Stimulated activated CD8-positive, alpha-beta memory T cell treated with anti-CD3 and anti-CD28 coated beads, Interleukin-12 subunit alpha, Interleukin-12 subunit beta, amount 100 ng/mL, for 24 hours (primary cell): ENCODE measurements at regions not wholly inside any gene's neighbourhood (a gene's known extent, or its start where the extent isn't known, plus 50 kb on each side); places are given as distances from the start of the nearest gene placed in this dataset.
"Not testable (repeated sequence)": the region's sequence is repeated elsewhere in the genome, so short reads cannot be mapped to it uniquely, and the experiment has no call there.

Experiments used
- DNase-seq: peaks from one replicate; pipeline ENCODE4 v3.0.0-alpha.2; 2020; ENCODE audit errors: extremely low read depth

- DNase-seq, result no peak
Observed at GRCh38 chr3:177357352-177358090, 160.2 kb upstream of the TBL1XR1 start.

DNA sequence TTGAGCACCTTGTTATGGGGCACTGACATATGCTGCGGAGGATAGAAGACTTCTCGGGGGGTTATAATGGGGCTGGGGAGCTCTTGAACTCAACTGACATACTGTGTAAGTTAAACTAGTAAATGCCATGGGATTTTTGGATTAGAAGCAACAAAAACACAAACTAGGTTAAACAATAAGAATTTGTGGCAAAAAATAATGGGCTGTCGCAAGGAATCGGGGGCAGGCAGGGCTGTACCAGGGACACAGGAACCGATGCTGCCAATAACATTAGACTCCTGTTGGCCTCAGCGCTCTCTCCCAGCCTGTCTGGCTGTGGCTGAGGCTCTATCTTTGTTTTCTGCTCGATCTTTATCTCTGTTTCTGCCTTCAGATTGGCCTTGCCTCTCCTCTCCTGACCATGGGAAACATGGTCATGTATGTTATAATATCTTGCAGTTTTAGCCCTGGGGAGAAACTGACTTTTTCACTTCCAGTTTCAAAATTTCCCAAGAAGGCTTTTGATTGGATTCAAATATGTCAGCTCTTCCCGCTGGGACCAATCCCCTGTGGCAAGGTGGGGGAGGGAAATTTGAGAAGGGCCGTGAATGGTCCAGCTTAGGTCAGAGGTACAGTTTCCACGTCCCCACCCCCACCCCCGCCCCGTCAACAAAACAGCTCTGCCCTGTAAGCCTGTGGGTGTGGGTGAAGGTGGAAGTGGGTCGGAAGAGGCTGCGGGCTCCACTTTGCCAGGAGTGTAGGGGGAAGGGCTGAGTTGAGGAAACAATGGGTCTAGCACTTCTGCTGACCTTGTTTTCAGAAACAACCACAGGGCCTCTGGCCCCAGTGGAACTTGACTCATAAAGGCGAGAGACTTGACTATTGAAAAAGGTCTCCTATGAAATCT, 161.1 kb upstream of the TBL1XR1 start:
- DNase-seq, result no peak

DNA sequence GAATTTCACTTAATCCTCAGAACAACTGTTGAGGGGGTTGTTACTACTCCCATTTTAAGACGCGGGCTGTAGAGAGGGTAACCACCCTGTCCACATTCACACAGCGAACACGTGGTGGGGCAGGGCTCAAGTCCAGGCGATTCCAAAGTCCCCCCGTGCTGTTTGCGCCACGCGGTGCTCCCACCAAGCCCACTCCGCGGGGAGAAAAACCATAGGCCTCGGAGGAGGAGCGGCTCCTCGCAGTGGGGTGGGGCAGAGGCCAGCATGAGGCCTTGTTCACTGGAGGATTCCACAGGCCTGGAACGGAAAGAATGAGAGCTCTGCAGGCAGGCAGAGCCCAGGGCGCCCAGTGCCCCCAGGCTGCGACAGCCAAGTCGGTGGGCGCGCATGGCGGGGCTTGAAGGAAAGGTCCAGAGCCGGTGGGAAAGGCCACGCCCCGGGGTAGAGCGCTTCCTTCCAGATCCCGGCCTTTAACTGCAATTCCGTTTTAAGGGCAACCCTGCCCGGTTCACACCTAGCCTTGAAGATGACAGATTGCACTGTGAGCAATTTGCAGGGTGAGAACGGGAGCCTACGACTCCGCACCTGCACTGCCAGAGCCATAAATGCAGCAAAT, 161.8 kb upstream of the TBL1XR1 start:
- DNase-seq, result no peak

- DNase-seq, result peak; percentile 87
Observed at GRCh38 chr3:177359593-177360357, 162.5 kb upstream of the TBL1XR1 start.

- no peak for DNase-seq
Observed at GRCh38 chr3:177361081-177361938, 164.0 kb upstream of the TBL1XR1 start.

DNA sequence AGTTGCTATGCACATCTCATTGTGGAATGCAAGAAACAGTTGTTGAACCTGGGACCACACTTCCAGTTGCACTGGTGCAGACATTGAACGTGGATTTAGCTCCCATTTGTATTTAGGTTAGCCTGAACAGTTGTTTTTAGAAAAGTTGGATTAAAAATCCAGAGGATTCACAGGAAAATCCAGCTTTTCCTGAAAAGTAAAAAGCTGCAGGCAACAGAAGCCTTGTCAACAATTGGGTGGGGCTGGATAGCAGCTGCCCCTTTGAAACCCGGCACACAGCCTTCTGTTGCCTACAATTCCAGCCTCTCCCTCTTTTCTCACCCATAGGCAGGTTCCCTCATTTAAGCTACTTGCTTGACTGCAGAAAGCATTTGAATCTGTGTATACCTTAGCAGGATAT, 165.3 kb upstream of the TBL1XR1 start:
- DNase-seq, result no peak

DNA sequence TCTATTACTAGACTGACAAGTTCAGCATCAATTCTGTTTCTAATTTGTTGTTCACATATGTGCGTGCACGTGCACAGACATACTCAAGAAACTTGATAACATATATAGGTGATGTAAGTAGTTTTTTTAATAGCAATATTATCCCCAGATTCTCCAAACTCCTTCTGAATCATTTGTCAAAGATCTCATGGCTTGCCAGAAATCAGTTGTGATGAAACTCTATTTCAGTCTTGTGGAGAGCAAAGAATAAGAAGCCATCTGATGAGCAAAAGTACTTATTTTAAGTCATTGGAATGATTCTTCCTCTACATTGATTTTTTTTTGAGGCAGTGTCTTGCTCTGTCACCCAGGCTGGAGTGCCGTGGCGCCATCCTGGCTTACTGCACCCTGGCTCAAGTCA, 167.0 kb upstream of the TBL1XR1 start:
- no peak for DNase-seq

- not testable (repeated sequence) for DNase-seq
Observed at GRCh38 chr3:177365294-177365693, 168.0 kb upstream of the TBL1XR1 start.

DNA sequence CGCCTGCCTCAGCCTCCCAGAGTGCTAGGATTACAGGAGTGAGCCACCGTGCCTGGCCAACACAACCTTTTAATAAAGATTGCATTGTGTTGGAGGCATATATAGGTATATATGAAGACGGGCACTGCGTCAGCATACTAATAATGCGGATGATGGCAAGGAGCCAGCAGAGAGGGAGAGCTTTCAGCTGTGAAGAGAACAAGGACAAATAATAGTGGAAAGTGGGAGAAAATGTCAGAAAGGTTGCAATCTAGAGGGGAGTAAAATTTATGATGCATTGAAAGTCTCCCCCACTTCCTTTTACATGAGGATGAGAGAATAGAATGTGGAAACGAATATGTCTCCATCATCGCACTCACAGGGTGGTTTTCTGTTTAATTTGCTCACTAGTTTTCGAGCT, 170.5 kb upstream of the TBL1XR1 start:
- no peak for DNase-seq

DNA sequence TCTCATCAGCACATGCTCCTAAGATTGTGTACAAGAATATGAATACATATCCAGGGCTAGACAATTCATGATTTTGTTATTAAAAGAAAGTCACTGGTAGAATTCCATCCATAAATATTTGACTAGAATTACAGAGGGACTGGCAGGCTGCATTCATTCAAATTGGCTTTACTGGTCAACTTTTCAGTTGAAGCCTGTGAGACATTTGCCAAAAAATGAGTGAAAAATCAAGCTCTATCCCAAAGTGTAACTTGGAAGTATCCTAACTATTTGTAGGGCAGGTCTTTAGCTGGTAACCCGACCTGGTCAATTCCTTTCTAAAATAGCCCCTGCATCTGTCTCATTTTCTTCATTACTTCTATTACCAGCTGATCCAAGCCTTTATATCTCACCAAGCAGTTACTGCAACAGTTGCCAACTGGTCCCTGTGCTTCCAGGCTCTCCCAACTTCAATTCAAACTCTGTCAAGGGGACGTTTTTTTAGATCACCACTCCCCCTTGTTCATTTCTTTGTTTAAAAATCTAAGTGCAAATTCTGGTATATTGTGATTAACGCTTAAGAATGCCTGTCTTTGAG, 173.1 kb upstream of the TBL1XR1 start:
- DNase-seq, result no peak

DNA sequence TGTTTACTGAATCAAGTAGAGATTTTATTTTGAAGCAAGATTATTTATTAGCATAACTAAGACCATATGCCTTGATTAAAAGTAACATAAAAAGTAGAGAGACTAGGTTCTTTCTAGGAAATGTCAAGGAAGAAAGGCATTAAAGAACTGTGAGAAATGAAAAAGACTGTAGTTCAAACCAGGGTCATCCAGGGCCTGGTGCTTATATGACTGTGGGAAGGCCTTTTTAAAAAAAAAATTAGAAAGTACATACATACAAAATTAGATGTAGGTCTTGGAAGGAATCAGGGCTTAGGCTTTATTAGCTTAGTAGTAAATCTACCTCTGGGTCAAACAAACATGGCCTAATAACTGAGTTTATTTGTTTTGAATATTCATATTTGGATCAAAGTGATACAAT, 173.9 kb upstream of the TBL1XR1 start:
- no peak for DNase-seq

DNA sequence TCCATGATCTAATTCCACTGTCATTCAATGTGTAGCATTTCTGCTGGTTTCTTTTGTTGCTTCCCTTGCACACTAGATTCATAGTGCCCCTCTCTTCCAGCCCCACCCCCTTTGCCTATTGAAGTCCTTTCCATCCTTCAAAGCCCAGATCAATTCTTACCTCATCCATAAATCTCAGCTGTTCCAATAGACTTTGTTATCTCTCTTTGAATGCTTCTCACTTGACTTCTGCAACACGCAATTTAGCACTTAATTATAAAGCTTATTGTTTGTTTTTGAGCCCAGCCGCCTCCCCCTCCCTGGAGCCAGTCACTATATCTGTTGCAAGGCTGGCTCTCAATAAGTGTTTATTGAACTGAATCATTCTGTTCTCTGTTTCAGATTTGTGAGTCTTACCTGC, 174.6 kb upstream of the TBL1XR1 start:
- no peak for DNase-seq

GRCh38 chr3:177374323-177374722, 177.0 kb upstream of the TBL1XR1 start:
- DNase-seq, result no peak

GRCh38 chr3:177375316-177375715, 178.0 kb upstream of the TBL1XR1 start:
- DNase-seq, result no peak

DNA sequence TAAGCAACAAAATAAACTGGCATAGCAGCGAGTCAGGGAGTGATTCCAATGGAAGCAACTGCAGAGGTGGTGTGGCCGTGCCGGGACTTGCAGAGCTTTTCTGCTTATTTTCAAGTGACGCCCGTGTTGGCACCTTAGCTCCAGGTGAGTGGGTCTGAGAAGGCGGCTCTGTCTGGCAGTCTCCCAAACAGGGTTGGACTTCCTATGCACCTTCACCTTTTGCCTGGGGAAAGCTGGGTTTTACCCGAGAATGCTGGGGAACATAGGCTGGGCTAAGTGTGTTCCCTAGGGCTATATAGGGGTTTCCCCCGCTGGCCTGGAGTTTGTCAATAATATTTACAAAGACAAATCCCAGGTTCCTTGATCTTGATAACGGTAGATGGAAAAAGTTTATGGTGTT, 179.9 kb upstream of the TBL1XR1 start:
- no peak for DNase-seq

GRCh38 chr3:177378168-177378567, 180.9 kb upstream of the TBL1XR1 start:
- DNase-seq, result no peak

- no peak for DNase-seq
Observed at GRCh38 chr3:177379045-177379444, 181.8 kb upstream of the TBL1XR1 start.

- no peak for DNase-seq
Observed at GRCh38 chr3:177381070-177381469, 183.8 kb upstream of the TBL1XR1 start.

DNA sequence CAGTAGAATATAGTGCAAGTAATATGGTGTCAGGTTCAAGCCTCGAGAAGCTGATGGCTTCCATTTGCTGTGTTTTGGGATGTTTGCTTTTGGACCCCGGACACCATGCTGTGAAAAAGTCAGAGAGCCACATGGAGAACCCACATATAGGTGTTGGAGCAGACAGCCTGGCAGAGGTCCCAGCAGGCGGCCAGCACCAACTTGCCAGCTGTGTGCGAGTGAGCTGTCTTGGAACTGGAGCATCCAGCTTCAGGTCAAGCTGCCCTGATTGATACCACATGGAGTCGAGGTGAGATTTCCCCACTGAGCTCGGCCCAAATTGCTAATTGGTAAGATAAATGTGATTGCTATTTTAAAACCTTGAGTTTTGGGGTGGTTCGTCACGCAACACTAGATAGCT, 185.7 kb upstream of the TBL1XR1 start:
- DNase-seq, result no peak

GRCh38 chr3:177385186-177385585, 187.9 kb upstream of the TBL1XR1 start:
- no peak for DNase-seq
